PC-9 (cell line): ENCODE measurements at regions not wholly inside any gene's neighbourhood (a gene's known extent, or its start where the extent isn't known, plus 50 kb on each side); places are given as distances from the start of the nearest gene placed in this dataset.
"Not testable (repeated sequence)": the region's sequence is repeated elsewhere in the genome, so short reads cannot be mapped to it uniquely, and the experiment has no call there.

ENCODE experiments used
- BruUV-seq: library from RNA; stranded (reverse); fragments of 400-500 nt; replicated peaks from 2 replicates; lab custom pipeline; 2021; lab: Mats Ljungman, UMichigan
- CTCF ChIA-PET: fragments of 300-600 bp; sonication (Branson Sonifier 250); formaldehyde crosslinking; loops from one replicate; lab custom pipeline; 2022; ENCODE audit warnings: antibody characterized with exemption; lab: Charles Lee
- POLR2A ChIA-PET: fragments of 300-600 bp; sonication (Branson Sonifier 250); formaldehyde crosslinking; loops from one replicate; lab custom pipeline; 2022; ENCODE audit warnings: antibody characterized with exemption; ENCODE audit not compliant: unreplicated experiment; lab: Charles Lee
- DNase-seq, 2 experiments: peaks; one replicate each; pipeline versions ENCODE4 v3.0.0 to v3.0.0-alpha.2; 2015 to 2022; ENCODE audit warnings: mixed read lengths in 1 of 2
- H2AFZ ChIP-seq: fragments of 200-600 bp; sonication (generic); 2 replicates; pipeline ENCODE4 v1.8.1; 2017; ENCODE audit warnings: antibody characterized with exemption
- H3F3A ChIP-seq: fragments of 200-600 bp; sonication (generic); 2 replicates; pipeline ENCODE4 v1.8.1; 2017; ENCODE audit warnings: antibody characterized with exemption, mild to moderate bottlenecking, low read depth; ENCODE audit not compliant: insufficient read depth
- H3K27ac ChIP-seq: fragments of 200-600 bp; sonication (generic); 2 replicates; pipeline ENCODE4 v1.6.1; 2016; ENCODE audit warnings: mixed run types
- H3K27me3 ChIP-seq: fragments of 200-600 bp; sonication (generic); 2 replicates; pipeline ENCODE4 v1.6.1; 2016; ENCODE audit warnings: low read depth, mixed run types; ENCODE audit not compliant: insufficient read depth
- H3K36me3 ChIP-seq: fragments of 200-600 bp; sonication (generic); 2 replicates; pipeline ENCODE4 v1.6.1; 2016; ENCODE audit warnings: low read depth, mixed run types
- H3K4me1 ChIP-seq: fragments of 200-600 bp; sonication (generic); replicated peaks from 2 replicates; pipeline ENCODE4 v1.6.1; 2016; ENCODE audit warnings: mixed run types; ENCODE audit not compliant: insufficient read depth
- H3K4me2 ChIP-seq: fragments of 200-600 bp; sonication (generic); 2 replicates; pipeline ENCODE4 v1.6.1; 2017; ENCODE audit warnings: mixed run types
- H3K4me3 ChIP-seq: fragments of 200-600 bp; sonication (generic); 2 replicates; pipeline ENCODE4 v1.6.1; 2016; ENCODE audit warnings: mixed run types
- H3K79me2 ChIP-seq: fragments of 200-600 bp; sonication (generic); 2 replicates; pipeline ENCODE4 v1.6.1; 2017; ENCODE audit warnings: low read depth, mixed run types
- H3K9me2 ChIP-seq: fragments of 200-600 bp; sonication (generic); 2 replicates; pipeline ENCODE4 v1.8.1; 2017; ENCODE audit warnings: mild to moderate bottlenecking; ENCODE audit not compliant: insufficient read depth
- H3K9me3 ChIP-seq: fragments of 200-600 bp; sonication (generic); 2 replicates; pipeline ENCODE4 v1.8.1; 2016; ENCODE audit warnings: low read depth; ENCODE audit not compliant: insufficient read depth
- H4K20me1 ChIP-seq: fragments of 200-600 bp; sonication (generic); 2 replicates; pipeline ENCODE4 v1.8.1; 2017; ENCODE audit not compliant: insufficient read depth
- intact Hi-C: fragments of 100-400 bp; cut with micrococcal nuclease; formaldehyde crosslinking; loops from one replicate; pipeline ENCODE4 v1.10.0; 2022; ENCODE audit not compliant: unreplicated experiment

DNA sequence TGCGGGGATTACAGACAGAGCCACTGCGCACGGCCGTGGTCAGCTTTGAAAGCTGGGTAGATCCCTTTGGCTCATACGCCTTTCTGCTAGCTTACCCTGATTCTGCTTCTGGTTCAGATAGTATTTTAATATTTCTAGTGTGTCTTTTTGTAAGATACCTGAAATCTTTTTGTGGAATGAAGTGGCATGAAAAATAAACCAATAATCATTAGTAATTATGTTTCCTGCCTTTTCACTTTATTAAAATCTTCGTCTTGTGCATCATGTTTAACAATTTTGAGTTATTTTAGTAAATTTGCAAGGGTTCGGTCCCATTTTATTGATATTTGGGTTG lies 82.5 kb upstream of the TNK2 start:
- H4K20me1 ChIP-seq, CTCF ChIA-PET, H3F3A ChIP-seq, H3K9me2 ChIP-seq, intact Hi-C loops, H3K9me3 ChIP-seq, POLR2A ChIA-PET, H3K27ac ChIP-seq, H3K36me3 ChIP-seq, H3K27me3 ChIP-seq, BruUV-seq: not testable (repeated sequence)
- Histone ChIP-seq H3K4me3 (peak overlapping the region; percentile 57), H2AFZ (0 out of 2 replicates have a peak overlapping the region, but pooled peaks have one; percentile 35), H3K4me2 (peak overlapping the region; percentile 58), H3K79me2 (peaks cover 19% of the 10 kb centered on the region), H3K4me1 (peaks cover 11% of the 10 kb centered on the region)
- DNase-seq, result peak in 1 of 2 experiments; percentile 5

DNA sequence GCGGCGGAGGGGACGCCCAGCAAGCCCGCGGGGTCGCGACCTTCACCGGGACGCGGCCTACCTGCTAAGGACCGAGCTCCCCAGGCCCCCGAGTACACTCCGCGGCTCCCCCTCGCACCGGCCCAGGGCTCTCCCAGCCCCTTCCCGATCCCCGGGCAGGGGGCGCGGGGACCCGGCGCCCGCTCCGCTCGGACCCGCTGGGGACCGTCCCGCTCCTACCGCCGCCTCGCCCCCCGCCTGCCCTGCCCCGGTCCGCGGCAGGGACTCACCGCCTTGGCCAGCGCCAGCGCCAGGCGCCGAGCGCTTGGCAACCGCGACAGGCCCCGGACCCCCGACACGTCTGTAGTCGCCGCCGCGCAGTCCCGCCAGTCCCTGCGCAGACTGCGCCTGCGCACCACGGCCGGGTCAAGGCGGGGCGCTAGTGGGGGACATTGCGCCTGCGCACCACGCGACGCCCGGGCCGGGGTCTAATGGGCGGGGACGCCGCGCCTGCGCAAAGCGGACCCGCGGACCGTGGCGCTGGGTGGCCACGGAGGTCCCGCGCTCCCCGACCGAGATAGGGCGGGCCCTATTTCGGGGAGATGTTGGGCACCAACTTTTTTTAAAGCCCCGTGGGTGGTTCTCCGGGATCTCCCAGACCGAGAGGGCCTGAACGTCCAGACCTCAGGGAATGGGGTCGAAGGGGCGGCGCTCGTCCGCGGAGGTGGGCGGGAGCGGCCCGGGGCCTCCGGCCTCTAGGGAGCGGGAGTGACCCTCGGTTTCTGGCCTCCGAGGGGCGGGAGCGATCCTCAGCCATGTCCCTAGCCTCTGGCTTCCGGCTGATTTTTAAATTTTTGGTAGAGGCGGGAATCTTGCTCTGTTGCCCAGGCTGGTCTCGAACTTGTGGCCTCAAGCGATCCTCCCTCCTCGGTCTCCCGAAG lies 81.8 kb upstream of the TNK2 start:
- peak; percentile 71 to 99 for DNase-seq
- H3K27me3 ChIP-seq, H3K27ac ChIP-seq, H3K36me3 ChIP-seq, POLR2A ChIA-PET, H4K20me1 ChIP-seq, H3K9me2 ChIP-seq, intact Hi-C loops, H3F3A ChIP-seq, CTCF ChIA-PET, H3K9me3 ChIP-seq: not testable (repeated sequence)
- peak overlapping the region; percentile 57 for H3K4me3 ChIP-seq
- H3K4me2 ChIP-seq, result peak overlapping the region; percentile 61
- peaks cover 19% of the 10 kb centered on the region for H3K79me2 ChIP-seq
- peak overlapping the region; percentile 35; the same call in 1 of the 2 replicates for H2AFZ ChIP-seq
- BruUV-seq, result TSS peak; percentile 94
- H3K4me1 ChIP-seq, result peaks cover 11% of the 10 kb centered on the region

DNA sequence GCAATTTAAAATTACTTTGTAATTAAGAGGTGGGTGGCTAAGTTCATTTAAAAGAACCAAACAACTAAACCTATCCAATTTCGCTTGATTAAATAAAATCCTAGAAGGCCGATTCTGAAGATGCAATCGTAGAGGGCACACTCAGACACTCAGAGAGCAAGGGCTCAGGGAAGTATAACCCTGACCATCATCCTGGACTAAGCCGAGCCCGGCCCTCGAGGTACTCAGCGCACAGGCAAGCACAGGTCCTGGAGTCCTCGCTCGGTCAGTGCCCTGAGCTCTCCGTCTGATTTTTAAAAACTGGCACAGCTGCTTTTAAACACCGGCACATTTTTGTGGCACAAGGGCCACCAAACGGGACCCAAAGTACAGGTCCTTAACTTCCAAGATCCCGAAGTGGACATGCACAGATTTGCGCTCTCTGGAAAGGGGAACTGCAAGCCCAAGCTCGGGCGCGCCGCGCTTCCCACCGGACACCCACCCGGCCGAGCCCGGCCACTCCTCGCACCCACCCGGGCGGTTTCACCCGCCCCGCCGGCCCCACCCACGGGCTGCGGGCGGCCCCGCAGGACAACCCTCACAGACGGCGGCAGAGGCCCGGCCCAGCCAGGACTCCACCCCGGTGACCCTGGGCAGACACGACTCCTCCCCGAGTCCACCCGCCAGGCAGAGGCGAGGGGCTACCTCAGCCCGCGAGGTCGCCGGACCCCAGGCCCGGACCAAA lies 81.0 kb upstream of the TNK2 start:
- H3K79me2 ChIP-seq, result peaks cover 19% of the 10 kb centered on the region
- H3K27ac ChIP-seq, POLR2A ChIA-PET, H3K27me3 ChIP-seq, intact Hi-C loops, H3K9me3 ChIP-seq, H3K9me2 ChIP-seq, BruUV-seq, H4K20me1 ChIP-seq, H3K36me3 ChIP-seq, CTCF ChIA-PET, H3F3A ChIP-seq, H2AFZ ChIP-seq: not testable (repeated sequence)
- peak overlapping the region; percentile 57 for H3K4me3 ChIP-seq
- H3K4me1 ChIP-seq, result peaks cover 11% of the 10 kb centered on the region
- DNase-seq, result peak in 1 of 2 experiments; percentile 65
- peak overlapping the region; percentile 82 for H3K4me2 ChIP-seq

DNA sequence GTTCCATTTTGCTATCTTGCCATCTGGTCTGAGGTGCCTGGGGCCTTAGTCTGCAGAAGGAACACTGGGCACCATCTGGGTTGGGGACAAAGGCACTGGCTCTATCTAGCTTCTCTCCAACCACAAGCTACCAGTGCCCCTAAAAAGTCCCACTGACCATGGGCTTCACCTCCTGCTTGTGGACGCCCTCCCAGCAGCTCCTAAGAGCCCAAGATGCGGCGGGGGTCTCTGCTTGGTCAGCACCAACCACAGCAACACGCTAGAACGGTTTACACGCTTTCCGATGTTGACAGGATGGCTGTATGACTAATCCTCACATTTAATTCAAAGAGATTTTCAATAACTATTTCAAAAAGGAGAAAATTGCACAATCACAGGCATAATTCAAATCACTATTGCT lies 80.4 kb upstream of the TNK2 start:
- DNase-seq, H4K20me1 ChIP-seq, H3K9me2 ChIP-seq, H3K36me3 ChIP-seq, H3K9me3 ChIP-seq, POLR2A ChIA-PET, H3K27me3 ChIP-seq, H3K27ac ChIP-seq, H2AFZ ChIP-seq, H3F3A ChIP-seq, intact Hi-C loops, CTCF ChIA-PET: not testable (repeated sequence)
- Histone ChIP-seq H3K4me2 (peak overlapping the region; percentile 82), H3K79me2 (peaks cover 19% of the 10 kb centered on the region), H3K4me1 (peaks cover 11% of the 10 kb centered on the region), H3K4me3 (peak overlapping the region; percentile 48)
- BruUV-seq, result TSS peak; percentile 35

DNA sequence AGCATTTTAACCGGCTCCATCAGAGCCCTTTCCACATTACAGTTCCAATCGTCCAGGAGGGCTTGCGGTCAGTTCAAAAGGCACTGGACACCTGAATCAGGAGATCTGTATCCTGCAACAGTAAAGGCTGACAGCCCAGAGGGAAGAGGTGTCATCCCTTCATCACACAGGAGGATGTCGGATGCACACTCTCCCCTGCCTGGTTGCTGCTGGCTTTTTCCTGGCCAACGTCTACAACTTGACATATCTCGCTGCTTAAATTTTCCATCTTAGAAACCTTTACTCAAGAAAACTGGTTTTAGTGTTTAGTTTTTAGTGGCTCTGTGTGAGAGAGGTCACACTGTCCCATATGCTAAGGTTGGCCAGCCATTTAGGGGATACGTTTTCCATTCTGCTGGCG lies 78.7 kb upstream of the TNK2 start:
- H3K9me2 ChIP-seq, result not testable (repeated sequence)

DNA sequence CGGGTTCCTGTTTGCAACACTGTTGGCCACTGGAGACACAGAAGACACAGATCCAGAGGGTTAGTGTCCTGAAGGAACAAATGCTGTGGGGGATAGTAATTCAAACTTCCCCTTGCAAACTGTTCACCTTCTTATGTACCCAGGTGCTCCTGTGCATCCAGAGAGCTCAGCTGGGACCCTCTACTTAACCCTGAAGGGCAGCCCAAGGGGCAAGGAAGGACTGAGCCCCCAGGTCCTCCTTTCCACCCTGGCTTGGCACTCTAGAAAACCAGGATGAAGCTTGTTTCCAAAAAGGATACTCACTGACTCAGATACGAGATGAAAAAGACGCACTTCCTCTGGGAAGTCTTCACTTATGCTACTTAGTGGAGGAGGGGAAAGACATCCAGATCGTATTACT lies 78.2 kb upstream of the TNK2 start:
- H3K36me3 ChIP-seq, BruUV-seq, H4K20me1 ChIP-seq, H3K4me2 ChIP-seq, DNase-seq, H2AFZ ChIP-seq, intact Hi-C loops, POLR2A ChIA-PET, H3K4me3 ChIP-seq, CTCF ChIA-PET, H3F3A ChIP-seq, H3K9me2 ChIP-seq, H3K9me3 ChIP-seq, H3K27ac ChIP-seq, H3K27me3 ChIP-seq: not testable (repeated sequence)
- peaks cover 19% of the 10 kb centered on the region for H3K79me2 ChIP-seq
- H3K4me1 ChIP-seq, result peaks cover 11% of the 10 kb centered on the region

More for the DNA sequence above, 78.7 kb upstream of the TNK2 start:
- H3K79me2 ChIP-seq, result peaks cover 19% of the 10 kb centered on the region
- H3F3A ChIP-seq, H4K20me1 ChIP-seq, H3K27ac ChIP-seq, H3K4me2 ChIP-seq, H3K27me3 ChIP-seq, POLR2A ChIA-PET, intact Hi-C loops, CTCF ChIA-PET, H3K36me3 ChIP-seq, DNase-seq, H3K4me3 ChIP-seq, BruUV-seq, H3K9me3 ChIP-seq, H2AFZ ChIP-seq: not testable (repeated sequence)
- peaks cover 11% of the 10 kb centered on the region for H3K4me1 ChIP-seq

DNA sequence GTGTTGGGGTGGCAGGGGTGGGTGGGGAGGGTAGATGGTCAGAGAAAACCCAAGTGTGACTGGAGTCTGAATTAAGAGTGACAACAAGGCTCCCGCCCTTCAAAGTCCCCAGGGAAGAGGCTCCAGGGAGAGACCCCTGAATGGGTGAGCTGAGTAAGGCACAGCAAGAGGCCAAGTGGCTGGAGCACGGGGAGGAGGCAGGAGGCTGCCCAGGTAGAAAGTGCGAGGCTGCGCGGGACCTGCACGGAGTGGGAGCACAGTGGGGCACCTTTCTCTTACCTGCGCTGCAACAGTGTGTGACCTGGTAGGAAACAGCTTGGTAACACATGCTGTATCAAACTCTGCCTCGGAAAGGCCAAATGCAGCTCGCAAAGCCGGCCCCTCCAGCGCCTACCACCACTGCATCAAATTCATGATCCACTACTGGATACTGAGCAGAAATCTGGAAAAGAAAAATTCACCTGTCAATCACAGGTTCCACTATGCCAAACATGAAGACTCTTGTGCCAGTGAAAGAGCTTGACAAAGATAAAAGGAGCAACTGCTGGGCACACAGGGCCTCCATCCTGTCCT lies 77.1 kb upstream of the TNK2 start:
- H3F3A ChIP-seq, H3K9me2 ChIP-seq, H2AFZ ChIP-seq, H3K27me3 ChIP-seq, H3K4me2 ChIP-seq, DNase-seq, H3K27ac ChIP-seq, H3K4me1 ChIP-seq, H3K4me3 ChIP-seq, BruUV-seq, H4K20me1 ChIP-seq, H3K36me3 ChIP-seq, CTCF ChIA-PET, POLR2A ChIA-PET, H3K9me3 ChIP-seq, intact Hi-C loops: not testable (repeated sequence)
- peaks cover 19% of the 10 kb centered on the region for H3K79me2 ChIP-seq
